ENCODE measurements at regions not wholly inside any gene's neighbourhood (a gene's known extent, or its start where the extent isn't known, plus 50 kb on each side); places are given as distances from the start of the nearest gene placed in this dataset.

DNA sequence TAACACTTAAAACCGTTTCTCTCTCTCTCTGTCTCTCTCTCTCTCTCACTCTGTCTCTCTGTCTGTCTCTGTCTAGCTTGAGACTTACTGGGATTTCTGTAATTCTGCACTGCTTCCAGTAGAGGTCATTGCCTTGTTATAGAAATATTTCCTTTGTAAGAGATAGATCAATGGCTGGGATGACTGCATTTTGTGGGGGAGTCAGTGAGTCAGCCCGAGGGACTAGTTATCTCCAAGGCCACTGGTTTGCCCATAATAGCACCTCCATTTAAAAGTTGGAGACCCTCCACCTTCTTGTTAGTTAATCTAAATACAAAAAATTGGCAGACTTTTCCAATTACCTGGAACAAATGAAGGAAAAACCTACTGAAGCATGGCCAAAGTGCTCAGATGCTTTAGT lies 547.2 kb downstream of the LRRC70 start (continued):
- no peak for TF ChIP-seq ZNF232 (CRISPR knock-in tag; IDR thresholded peaks at IDR 0.05)
- TF ChIP-seq GRHL2 (CRISPR knock-in tag; IDR thresholded peaks at IDR 0.05; ENCODE audit: insufficient replicate concordance, severe bottlenecking), result no peak
- TF ChIP-seq ZNF396 (CRISPR knock-in tag; IDR thresholded peaks at IDR 0.05; ENCODE audit: borderline replicate concordance), result no peak

DNA sequence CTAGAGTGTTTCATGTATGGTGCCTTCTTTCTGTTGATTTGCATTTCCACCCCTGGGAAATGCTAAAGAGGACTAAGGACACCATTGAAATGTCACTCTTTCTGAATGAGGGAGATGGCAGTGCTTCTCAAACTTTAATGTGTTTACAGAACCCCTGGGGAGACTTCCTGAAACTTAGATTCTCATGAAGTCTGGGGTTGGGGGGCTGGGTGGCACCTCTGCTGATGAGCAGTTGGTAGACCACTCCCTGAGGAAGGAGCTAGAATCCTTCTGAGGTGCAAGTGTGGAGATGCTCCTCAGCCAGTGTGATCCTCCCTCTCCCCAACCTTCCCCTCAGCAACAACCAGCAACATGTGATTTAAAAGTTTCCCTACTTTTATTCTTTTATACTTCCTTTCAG lies 546.8 kb downstream of the LRRC70 start:
- Mint-ChIP-seq H3K36me3 (no peaks in the 10 kb centered on the region), H3K4me1 (peaks cover 36% of the 10 kb centered on the region), H3K27ac (no peak overlapping the region), H3K4me3 (no peak overlapping the region), H3K27me3 (ENCODE audit: low read depth) (no peaks in the 10 kb centered on the region; the same call in 1 of the 2 replicates), H3K9me3 (peaks cover 13% of the 10 kb centered on the region)
- ChIA-PET POLR2A (no interaction called here), CTCF (interaction anchor here (0.6 to 1.0 kb wide), 3 partner anchors 148 to 706 kb away, joined by 3 to 5 read pairs (median 3); no protein-coding TSS in a partner anchor)
- DNase-seq (ENCODE audit: low spot score) (no peak), ATAC-seq (peak; percentile 68)
- TF ChIP-seq, protein P1, sequence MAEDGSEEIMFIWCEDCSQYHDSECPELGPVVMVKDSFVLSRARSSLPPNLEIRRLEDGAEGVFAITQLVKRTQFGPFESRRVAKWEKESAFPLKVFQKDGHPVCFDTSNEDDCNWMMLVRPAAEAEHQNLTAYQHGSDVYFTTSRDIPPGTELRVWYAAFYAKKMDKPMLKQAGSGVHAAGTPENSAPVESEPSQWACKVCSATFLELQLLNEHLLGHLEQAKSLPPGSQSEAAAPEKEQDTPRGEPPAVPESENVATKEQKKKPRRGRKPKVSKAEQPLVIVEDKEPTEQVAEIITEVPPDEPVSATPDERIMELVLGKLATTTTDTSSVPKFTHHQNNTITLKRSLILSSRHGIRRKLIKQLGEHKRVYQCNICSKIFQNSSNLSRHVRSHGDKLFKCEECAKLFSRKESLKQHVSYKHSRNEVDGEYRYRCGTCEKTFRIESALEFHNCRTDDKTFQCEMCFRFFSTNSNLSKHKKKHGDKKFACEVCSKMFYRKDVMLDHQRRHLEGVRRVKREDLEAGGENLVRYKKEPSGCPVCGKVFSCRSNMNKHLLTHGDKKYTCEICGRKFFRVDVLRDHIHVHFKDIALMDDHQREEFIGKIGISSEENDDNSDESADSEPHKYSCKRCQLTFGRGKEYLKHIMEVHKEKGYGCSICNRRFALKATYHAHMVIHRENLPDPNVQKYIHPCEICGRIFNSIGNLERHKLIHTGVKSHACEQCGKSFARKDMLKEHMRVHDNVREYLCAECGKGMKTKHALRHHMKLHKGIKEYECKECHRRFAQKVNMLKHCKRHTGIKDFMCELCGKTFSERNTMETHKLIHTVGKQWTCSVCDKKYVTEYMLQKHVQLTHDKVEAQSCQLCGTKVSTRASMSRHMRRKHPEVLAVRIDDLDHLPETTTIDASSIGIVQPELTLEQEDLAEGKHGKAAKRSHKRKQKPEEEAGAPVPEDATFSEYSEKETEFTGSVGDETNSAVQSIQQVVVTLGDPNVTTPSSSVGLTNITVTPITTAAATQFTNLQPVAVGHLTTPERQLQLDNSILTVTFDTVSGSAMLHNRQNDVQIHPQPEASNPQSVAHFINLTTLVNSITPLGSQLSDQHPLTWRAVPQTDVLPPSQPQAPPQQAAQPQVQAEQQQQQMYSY (CRISPR knock-in tag; IDR thresholded peaks at IDR 0.05), result no peak
- TF ChIP-seq ESRRA (CRISPR knock-in tag; IDR thresholded peaks at IDR 0.05; ENCODE audit: borderline replicate concordance), result no peak
- TF ChIP-seq, protein P2, sequence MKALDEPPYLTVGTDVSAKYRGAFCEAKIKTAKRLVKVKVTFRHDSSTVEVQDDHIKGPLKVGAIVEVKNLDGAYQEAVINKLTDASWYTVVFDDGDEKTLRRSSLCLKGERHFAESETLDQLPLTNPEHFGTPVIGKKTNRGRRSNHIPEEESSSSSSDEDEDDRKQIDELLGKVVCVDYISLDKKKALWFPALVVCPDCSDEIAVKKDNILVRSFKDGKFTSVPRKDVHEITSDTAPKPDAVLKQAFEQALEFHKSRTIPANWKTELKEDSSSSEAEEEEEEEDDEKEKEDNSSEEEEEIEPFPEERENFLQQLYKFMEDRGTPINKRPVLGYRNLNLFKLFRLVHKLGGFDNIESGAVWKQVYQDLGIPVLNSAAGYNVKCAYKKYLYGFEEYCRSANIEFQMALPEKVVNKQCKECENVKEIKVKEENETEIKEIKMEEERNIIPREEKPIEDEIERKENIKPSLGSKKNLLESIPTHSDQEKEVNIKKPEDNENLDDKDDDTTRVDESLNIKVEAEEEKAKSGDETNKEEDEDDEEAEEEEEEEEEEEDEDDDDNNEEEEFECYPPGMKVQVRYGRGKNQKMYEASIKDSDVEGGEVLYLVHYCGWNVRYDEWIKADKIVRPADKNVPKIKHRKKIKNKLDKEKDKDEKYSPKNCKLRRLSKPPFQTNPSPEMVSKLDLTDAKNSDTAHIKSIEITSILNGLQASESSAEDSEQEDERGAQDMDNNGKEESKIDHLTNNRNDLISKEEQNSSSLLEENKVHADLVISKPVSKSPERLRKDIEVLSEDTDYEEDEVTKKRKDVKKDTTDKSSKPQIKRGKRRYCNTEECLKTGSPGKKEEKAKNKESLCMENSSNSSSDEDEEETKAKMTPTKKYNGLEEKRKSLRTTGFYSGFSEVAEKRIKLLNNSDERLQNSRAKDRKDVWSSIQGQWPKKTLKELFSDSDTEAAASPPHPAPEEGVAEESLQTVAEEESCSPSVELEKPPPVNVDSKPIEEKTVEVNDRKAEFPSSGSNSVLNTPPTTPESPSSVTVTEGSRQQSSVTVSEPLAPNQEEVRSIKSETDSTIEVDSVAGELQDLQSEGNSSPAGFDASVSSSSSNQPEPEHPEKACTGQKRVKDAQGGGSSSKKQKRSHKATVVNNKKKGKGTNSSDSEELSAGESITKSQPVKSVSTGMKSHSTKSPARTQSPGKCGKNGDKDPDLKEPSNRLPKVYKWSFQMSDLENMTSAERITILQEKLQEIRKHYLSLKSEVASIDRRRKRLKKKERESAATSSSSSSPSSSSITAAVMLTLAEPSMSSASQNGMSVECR (CRISPR knock-in tag; IDR thresholded peaks at IDR 0.05; ENCODE audit: borderline replicate concordance), result no peak
- TF ChIP-seq ZNF232 (CRISPR knock-in tag; IDR thresholded peaks at IDR 0.05), result no peak
- no peak for TF ChIP-seq IRF2 (CRISPR knock-in tag; IDR thresholded peaks at IDR 0.05; ENCODE audit: borderline replicate concordance, low read depth)
- TF ChIP-seq, protein P3, sequence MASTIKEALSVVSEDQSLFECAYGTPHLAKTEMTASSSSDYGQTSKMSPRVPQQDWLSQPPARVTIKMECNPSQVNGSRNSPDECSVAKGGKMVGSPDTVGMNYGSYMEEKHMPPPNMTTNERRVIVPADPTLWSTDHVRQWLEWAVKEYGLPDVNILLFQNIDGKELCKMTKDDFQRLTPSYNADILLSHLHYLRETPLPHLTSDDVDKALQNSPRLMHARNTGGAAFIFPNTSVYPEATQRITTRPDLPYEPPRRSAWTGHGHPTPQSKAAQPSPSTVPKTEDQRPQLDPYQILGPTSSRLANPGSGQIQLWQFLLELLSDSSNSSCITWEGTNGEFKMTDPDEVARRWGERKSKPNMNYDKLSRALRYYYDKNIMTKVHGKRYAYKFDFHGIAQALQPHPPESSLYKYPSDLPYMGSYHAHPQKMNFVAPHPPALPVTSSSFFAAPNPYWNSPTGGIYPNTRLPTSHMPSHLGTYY (CRISPR knock-in tag; IDR thresholded peaks at IDR 0.05), result no peak
- no peak for TF ChIP-seq NR2C2 (CRISPR knock-in tag; IDR thresholded peaks at IDR 0.05)
- no peak for TF ChIP-seq RELA (CRISPR knock-in tag; IDR thresholded peaks at IDR 0.05; ENCODE audit: borderline replicate concordance)
- no peak for TF ChIP-seq CBFB (CRISPR knock-in tag; IDR thresholded peaks at IDR 0.05; ENCODE audit: low read depth)
- TF ChIP-seq, protein P4, sequence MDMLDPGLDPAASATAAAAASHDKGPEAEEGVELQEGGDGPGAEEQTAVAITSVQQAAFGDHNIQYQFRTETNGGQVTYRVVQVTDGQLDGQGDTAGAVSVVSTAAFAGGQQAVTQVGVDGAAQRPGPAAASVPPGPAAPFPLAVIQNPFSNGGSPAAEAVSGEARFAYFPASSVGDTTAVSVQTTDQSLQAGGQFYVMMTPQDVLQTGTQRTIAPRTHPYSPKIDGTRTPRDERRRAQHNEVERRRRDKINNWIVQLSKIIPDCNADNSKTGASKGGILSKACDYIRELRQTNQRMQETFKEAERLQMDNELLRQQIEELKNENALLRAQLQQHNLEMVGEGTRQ (CRISPR knock-in tag; IDR thresholded peaks at IDR 0.05), result no peak

DNA sequence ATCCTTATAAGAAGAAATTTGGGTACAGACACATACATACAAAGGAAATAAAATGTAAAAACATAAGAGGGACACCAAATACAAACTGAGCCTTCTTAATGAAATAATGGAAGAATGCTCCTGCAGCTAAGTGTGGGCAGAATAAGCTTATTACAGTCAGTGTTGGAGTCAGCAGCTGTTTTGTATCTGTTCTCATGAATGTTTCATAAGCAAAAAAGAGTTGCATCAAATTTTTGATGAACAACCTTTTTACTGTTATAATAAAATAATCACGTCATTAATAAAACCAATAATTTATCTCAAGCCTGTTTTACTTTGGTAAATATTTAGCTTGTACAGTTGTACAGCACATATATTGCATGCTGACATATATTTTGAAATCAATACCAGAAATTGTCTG lies 545.6 kb downstream of the LRRC70 start:
- Mint-ChIP-seq H3K4me3 (no peak overlapping the region), H3K4me1 (peaks cover 36% of the 10 kb centered on the region), H3K27me3 (ENCODE audit: low read depth) (no peaks in the 10 kb centered on the region; the same call in 1 of the 2 replicates), H3K27ac (no peak overlapping the region), H3K36me3 (no peaks in the 10 kb centered on the region), H3K9me3 (peaks cover 13% of the 10 kb centered on the region)
- ATAC-seq (no peak), DNase-seq (ENCODE audit: low spot score) (no peak)
- ChIA-PET CTCF (no interaction called here), POLR2A (no interaction called here)
- TF ChIP-seq, protein P5, sequence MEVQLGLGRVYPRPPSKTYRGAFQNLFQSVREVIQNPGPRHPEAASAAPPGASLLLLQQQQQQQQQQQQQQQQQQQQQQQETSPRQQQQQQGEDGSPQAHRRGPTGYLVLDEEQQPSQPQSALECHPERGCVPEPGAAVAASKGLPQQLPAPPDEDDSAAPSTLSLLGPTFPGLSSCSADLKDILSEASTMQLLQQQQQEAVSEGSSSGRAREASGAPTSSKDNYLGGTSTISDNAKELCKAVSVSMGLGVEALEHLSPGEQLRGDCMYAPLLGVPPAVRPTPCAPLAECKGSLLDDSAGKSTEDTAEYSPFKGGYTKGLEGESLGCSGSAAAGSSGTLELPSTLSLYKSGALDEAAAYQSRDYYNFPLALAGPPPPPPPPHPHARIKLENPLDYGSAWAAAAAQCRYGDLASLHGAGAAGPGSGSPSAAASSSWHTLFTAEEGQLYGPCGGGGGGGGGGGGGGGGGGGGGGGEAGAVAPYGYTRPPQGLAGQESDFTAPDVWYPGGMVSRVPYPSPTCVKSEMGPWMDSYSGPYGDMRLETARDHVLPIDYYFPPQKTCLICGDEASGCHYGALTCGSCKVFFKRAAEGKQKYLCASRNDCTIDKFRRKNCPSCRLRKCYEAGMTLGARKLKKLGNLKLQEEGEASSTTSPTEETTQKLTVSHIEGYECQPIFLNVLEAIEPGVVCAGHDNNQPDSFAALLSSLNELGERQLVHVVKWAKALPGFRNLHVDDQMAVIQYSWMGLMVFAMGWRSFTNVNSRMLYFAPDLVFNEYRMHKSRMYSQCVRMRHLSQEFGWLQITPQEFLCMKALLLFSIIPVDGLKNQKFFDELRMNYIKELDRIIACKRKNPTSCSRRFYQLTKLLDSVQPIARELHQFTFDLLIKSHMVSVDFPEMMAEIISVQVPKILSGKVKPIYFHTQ (CRISPR knock-in tag; IDR thresholded peaks at IDR 0.05), result no peak
- TF ChIP-seq KAT7 (CRISPR knock-in tag; IDR thresholded peaks at IDR 0.05; ENCODE audit: borderline replicate concordance) (no peak), OVOL2 (CRISPR knock-in tag; IDR thresholded peaks at IDR 0.05; ENCODE audit: borderline replicate concordance) (no peak), RELA (CRISPR knock-in tag; IDR thresholded peaks at IDR 0.05; ENCODE audit: borderline replicate concordance) (no peak), ZNF263 (CRISPR knock-in tag; IDR thresholded peaks at IDR 0.05; ENCODE audit: low read depth) (no peak), ZNF219 (CRISPR knock-in tag; IDR thresholded peaks at IDR 0.05; ENCODE audit: borderline replicate concordance) (no peak)
- TF ChIP-seq, protein P6, sequence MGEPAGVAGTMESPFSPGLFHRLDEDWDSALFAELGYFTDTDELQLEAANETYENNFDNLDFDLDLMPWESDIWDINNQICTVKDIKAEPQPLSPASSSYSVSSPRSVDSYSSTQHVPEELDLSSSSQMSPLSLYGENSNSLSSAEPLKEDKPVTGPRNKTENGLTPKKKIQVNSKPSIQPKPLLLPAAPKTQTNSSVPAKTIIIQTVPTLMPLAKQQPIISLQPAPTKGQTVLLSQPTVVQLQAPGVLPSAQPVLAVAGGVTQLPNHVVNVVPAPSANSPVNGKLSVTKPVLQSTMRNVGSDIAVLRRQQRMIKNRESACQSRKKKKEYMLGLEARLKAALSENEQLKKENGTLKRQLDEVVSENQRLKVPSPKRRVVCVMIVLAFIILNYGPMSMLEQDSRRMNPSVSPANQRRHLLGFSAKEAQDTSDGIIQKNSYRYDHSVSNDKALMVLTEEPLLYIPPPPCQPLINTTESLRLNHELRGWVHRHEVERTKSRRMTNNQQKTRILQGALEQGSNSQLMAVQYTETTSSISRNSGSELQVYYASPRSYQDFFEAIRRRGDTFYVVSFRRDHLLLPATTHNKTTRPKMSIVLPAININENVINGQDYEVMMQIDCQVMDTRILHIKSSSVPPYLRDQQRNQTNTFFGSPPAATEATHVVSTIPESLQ (CRISPR knock-in tag; IDR thresholded peaks at IDR 0.05), result no peak
